ENCODE measurements at regions not wholly inside any gene's neighbourhood (a gene's known extent, or its start where the extent isn't known, plus 50 kb on each side); places are given as distances from the start of the nearest gene placed in this dataset.

GRCh38 chr10:64265961-64266360, 744.8 kb downstream of the REEP3 start:
- TF ChIP-seq SALL2 (tag by site-specific recombination; IDR thresholded peaks at IDR 0.05; ENCODE audit: borderline replicate concordance) (no peak), CTCF (tag by site-specific recombination; IDR thresholded peaks at IDR 0.05) (no peak), ZNF777 (tag by site-specific recombination; IDR thresholded peaks at IDR 0.05; ENCODE audit: borderline replicate concordance) (no peak), SP2 (tag by site-specific recombination; IDR thresholded peaks at IDR 0.05) (no peak), PBX3 (CRISPR knock-in tag; IDR thresholded peaks at IDR 0.05) (no peak)
